SW 1271 (cell line): ENCODE measurements at regions not wholly inside any gene's neighbourhood (a gene's known extent, or its start where the extent isn't known, plus 50 kb on each side); places are given as distances from the start of the nearest gene placed in this dataset.
"Not testable (repeated sequence)": the region's sequence is repeated elsewhere in the genome, so short reads cannot be mapped to it uniquely, and the experiment has no call there.

ENCODE experiments used
- DNase-seq, 2 experiments: peaks; one replicate each; lab custom pipeline; 2025; lab: John Stamatoyannopoulos, UW

DNA sequence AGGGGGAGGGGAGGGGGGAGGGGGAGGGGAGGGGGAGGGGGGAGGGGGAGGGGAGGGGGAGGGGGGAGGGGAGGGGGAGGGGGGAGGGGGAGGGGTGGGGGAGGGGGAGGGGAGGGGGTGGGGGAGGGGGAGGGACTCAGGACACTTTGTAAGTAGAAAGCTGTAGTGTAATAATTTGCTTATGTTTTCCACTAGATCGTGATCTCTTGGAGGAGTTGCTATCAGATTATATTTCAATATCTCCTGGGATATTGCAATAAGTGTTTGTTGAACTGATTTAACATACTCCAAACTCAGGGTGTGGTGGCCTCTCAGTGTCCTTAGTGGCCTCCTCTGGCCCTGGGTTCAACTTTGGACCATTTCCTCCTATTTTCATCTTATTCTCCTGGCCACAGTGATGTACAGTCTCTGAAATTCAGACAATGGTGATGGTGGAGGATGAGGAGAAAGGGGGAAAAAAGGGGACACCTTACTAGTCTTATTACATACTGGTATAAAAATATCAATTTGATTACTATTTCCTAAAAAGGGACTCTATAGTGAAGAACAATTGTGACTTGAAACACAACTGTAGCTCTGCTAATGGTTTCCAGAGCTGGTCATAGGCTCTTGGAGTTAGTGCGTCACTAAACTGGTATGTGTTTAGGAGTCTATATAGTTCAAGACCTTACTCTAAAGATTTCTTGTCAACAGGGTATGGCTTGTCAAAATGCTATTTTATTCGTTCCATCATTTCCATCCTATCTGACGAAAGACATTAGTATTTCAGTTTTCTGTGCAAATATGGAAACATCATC is 89.6 kb downstream of the DDX1 start:
- DNase-seq = peak in 1 of 2 experiments; percentile 6

DNA sequence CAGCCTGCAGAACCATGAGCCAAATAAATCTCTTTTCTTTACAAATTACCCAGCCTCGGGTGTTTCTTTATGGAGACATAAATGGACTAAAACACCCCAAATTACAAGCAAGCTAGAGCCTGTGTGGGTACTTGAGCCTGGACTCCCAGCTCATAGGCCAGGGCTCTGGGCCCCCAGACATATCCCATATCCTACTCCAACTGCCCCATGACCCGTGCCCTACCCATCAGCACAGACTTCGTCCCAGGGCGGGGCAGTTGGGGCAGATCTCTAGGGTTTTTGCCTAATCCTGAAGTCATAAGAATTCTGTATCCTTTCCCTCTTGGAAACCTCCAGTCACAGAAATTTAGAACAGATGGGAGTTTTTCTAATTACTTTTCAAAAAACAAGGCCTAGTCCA is 90.7 kb downstream of the DDX1 start:
- DNase-seq = no peak

DNA sequence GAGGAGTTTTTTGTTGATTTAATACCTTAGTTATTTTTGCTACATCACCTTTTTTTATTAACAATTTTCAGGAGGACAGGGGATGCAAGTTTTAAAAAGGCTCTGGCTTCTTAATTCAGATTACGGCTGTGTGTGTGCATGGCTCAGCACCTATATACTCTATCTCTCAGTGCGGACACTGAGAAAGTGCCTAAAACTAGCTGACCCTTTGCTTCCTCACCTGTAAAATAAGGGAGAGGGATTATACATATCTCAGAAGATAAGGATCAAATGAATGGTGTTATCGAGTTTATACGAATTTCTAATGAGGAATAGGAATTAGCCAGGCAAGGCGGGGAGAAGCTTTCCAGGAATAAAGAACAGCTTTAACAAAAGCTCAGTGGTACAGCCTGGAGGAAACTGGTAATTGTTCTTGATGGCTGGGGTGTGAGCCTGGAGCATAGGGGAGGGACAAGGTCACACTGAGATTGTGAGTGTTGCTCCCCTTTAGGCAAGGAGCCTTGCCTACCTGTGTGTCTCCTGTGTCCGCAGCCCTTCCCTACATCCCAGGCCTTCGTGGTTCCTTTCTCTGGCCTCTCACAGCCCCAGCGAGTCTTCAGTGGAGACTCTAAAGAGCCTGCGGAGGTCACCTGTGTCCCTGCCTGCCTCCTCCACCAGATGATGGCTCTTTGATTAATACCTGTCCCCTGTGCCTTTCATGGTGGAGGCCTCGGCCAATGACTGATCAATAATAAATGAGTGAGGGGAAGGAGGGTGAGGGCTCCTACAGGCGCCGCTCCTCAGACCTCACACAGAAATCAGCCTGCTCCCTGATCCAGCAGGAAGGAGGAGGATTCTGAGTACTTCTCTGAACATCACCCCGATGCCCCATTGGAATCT is 92.7 kb downstream of the DDX1 start:
- DNase-seq = no peak

DNA sequence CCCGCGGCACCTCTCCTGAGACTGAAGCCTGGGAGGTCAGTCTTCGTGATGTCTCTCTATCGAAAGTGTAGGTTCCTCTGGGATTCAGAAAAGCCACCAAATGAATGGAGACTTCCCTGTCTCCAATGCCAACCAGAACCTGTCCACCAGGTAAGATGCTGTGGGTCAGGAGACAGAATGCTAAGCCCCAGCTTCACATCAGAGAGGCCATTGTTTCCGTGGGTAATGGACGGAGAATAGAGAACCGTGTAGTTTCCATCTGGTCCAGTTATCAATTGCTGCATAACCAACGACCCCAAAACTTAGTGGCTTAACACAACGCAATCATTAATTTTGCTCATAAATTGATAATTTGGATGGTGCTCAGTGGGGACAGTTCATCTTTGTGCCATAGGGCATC is 93.5 kb downstream of the DDX1 start:
- DNase-seq = no peak

DNA sequence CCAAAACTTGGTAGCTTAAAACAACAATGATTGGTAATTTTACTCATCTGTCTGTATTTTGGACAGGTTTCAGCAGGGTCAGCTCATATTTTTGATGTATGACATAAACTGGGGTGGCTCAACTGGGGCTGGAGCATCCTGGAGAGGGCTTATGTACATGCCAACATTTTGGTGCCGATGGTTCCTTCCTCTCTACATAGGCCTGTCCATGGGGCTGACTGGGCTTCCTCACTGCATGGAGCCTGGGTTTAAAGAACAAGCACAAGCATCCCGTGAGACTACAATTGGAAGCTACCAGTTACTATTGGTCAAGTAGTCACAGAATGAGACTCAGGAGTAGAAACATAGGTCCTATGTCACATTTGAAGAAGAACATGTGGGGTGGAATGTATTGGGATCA is 95.0 kb downstream of the DDX1 start:
- no peak for DNase-seq

DNA sequence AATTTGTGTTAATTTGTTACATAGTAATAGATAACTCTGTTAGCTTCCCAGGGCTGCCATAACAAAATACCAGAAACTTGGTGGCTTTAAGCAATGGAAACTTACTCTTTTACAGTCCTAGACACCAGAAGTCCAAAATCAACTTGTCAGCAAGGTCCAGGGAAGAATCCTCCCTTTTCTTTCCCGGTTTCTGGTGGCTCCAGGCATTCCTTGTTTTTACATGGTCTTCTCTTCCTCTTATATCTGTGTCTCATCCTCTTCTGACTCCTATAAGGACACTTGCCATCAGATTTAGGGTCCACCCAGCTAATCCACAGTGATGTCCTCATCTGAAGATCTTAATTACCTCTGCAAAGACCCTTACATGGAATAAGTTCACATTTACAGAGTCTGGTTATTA is 95.6 kb downstream of the DDX1 start:
- DNase-seq = no peak

DNA sequence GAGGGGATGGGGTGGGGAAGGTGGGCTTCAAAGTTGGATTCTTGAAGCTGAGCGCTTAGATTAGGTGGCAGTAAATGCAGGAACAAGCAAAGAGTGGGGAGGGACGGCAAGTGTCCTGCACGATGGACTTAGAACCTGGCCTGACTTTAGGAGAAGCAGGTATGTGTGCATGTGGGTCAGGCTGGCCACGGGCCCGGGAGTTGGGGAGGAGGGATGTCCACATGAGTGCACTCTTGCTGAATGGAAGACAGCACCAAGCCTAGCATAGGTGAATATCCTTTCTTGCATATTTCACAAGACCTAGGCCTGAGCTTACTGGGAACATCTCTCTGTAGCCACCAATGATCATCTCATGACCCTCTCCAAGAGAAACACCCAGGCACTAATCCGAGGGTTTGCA is 96.1 kb downstream of the DDX1 start:
- no peak for DNase-seq

DNA sequence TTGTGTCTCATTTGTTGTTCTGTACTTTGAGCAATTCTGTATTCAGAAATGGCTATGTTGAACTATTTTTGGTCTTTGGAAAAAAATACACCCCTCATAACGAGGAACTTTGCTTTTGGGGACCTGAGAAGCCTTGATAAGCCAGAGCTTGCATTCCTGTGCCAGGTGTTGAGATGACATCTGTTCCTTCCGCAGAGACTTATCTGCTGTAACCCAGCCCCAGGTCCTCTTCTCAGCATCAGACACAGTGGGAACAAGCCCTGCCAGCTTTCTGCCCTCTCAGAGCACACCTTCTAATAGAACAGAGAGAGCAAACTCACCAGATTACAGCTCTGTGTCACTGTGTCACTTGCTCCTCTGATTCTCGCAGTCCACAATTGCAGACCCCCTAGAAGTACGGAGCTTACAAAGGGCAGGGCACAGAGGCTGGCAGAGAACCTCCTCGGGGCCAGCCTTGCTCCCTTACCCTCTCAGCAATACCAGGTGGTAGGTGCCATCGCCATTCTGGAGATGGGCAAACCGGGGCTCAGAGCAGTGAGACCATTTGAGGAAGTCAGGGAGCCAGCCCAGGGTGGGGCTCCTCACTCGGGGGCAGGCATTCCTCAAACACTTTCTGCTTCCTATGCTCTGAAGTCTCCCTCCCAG is 97.4 kb downstream of the DDX1 start:
- DNase-seq = no peak

DNA sequence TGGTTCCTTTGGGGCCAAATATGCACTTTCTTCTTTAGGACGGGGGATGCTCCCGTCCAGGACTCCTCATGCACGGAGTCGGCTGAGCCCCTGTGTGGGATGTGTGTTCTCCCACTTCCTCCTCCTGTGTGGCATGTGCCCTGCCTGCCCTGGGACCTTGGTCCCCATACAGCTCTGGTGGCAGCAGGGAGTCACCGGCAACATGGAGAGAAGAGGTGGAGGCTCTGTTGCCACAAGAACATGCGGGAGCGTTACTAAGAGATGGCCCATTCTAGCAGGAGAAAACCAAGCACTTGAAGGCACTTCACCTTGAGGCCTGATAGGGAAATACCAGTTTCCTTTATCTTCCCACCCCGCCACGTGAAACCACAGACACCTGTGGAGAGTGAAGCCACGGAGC is 98.0 kb downstream of the DDX1 start:
- DNase-seq = no peak

DNA sequence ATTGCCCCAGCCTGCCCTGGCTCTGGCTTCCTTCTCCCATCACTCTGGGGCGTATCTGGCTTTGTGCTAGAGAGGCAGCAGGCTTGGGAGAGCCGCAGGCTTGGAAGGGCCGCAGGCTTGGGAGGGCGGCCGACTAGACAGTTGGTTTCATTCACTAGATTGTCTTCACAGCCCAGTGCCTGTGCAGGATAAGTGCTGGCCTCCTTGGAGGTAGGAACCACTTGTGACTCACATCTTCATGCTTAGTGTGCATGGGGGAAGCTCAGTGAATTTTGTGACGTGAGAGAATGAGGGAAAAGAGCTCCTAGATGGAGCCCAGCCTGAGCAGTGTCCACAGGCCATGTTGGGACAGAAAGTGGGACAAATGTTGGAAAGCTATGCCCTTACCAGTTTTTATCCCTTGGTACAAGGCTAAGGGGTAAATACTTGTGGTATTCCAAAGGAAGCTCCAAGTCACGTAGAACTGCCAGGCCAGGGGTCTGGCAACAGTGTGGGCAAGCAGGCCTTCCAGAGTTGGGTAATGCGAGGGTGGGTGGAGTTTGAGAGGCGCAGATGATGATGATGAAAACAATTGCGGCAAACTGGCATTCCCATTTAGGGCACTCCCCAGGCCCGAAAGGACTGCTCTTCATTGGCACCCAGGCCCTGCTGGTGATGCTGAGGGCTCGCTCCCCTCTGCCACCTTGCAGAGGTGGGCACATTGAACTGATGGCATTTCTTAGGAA is 100.1 kb downstream of the DDX1 start:
- no peak for DNase-seq

DNA sequence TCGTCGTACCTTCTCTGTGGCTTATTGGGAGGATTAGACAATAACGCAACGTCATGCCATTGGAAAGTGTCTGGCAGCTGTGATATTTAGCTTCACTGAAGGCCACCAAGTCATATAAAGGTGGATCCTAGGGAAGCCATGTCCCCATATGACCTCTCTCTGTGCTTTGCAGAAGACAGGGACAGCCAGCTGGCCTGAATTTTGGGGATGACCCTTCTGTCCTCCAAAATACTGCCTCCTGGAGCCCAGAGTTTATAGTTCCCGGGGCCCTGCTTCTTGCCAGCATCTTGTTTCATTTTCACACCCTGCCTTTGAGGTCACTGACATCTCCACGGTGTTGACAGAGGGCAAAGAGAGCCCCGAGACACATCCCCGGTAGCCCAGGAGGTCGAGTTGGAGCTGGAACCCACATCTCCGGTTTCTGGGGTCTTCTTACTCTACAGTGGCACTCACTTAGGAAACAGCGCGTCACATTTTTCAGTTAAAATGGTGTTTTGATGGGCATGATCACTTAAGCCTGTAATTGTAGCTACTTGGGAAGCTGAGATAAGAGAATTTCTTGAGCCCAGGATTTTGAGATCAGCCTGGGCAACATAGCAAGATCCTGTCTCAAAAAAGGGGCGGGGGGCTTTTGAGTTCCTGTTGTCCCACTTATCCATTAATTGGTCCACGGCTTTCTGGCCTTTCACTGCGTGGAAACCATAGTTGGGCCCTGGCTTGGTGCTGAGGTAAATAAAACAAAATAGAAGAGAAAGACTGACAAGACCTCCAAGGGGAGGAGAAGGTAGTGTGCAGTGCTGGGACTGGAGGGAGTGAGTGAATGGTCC is 101.1 kb downstream of the DDX1 start:
- DNase-seq = no peak

DNA sequence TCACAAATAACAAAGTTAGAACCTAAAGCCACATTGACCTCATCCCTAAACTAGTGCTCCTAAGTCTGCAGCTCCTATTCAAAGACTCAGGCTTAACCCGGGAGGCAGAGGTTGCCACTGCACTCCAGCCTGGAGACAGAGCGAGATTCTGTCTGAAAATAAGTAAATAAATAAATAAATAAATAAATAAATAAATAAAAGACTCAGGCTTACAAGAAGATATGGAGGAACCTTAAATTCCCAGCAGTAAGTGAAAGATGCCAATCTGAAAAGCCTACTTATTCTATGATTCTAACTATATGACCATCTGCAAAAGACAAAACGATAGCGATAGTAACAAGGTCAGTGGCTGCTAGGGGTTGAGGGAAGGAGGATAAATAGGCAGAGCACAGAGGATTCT is 101.7 kb downstream of the DDX1 start:
- DNase-seq = no peak

DNA sequence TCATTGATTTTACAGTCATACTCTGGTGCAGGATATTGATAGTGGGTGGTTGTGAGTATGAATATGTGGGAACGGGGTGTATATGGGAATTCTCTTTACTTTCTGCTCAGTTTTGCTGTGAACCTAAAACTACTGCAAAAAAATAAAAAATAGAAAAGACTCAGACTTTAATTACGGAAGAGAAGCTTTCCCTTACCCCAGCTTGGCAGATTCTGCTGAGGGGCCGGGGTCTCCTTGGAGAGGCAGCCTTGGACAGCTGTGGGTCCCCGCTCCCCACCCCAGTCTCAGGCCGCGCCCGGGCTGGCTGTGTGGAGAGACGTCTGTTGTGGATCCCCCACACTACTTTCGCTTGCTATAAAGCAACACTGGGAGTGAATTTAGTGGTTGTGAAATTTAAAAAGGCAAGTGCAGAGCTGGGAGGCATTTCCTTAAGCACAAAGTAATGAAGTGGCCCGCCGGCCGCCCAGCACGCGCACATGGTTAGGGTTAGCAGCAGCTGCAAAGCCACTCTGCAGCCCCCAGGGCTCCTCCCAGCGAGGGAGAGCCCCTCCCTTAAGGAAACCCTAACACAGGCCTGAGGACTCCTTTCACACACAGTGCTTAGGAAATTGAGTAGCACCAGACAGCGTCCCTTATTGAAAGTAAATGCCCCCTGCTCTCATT is 102.4 kb downstream of the DDX1 start:
- no peak for DNase-seq

DNA sequence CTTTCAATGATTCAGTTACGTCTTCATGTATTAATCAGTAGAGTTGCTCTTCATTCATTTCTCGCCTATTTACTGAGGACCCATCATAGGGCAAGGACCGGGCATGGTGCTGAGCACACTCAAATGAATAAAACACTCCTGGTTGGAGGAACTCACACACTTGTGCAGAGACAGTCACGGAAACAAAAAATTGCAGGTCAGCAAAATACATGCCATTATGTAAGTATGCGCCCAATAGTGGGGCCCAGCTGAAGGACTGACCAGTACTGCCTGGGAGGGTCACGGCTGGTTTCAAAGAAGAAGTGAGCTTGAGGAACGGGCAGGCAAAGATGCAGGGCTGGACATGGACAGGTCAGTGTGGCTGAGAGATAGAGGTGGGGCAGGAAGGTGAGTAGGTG is 102.9 kb downstream of the DDX1 start:
- DNase-seq = no peak

DNA sequence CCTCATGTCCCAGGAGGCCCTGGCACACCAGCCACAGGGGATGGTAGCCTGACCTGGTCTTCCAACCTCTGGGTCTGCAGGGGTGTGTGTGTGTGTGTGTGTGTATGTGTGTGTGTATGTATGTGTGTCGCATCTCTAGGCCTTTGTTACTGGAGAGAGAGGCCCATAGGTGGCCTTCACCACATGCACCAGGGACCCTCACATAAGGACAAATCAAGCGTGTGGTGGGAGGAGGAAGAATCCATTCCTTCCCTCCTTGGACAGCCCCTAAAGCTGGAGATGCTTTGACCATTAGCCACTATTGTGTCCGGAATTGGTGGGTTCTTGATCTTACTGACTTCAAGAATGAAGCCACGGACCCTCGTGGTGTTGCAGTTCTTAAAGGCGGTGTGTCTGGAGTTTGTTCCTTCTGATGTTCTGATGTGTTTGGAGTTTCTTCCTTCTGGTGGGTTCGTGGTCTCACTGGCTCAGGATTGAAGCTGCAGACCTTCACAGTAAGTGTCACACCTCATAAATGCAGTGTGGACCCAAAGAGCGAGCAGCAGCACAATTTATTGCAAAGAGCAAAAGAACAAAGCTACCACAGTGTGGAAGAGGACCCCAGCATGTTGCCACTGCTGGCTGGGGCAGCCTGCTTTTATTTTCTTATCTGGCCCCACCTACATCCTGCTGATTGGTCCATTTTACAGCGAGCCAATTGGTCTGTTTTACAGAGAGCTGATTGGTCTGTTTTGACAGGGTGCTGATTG is 104.1 kb downstream of the DDX1 start:
- DNase-seq = no peak

DNA sequence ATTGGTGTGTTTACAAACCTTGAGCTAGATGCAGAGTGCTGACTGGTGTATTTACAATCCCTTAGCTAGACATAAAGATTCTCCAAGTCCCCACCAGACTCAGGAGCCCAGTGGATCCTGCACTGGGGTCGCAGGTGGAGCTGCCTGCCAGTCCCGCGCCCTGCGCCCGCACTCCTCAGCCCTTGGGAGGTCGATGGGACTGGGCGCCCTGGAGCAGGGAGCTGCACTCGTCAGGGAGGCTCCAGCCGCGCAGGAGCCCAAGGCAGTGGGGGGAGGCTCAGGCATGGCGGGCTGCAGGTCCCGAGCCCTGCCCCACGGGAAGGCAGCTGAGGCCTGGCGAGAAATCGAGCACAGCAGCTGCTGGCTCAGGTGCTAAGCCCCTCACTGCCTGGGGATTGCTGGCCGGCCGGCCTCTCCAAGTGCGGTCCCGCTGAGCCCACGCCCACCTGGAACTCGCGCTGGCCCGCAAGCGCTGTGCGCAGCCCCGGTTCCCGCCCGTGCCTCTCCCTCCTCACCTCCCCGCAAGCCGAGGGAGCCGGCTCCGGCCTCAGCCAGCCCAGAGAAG is 105.0 kb downstream of the DDX1 start:
- not testable (repeated sequence) for DNase-seq

DNA sequence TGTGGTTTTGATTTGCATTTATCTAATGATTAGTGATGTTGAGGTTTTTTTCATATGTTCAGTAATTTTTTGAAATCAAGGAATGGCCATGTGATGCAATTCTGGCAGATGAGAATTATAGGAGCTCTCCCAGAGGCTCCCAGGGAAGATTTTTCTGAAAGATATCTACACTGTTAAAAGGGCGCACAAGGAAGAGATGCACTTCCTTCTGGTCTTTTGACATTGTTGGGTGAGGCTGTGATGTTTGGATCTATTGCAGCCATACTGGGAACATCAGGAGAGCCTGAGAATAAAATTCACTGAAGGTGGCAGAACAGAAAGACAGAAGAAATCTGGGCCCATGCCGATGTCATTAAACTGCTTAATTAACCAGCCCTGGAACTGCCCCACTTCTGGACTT is 108.5 kb downstream of the DDX1 start:
- DNase-seq = no peak

DNA sequence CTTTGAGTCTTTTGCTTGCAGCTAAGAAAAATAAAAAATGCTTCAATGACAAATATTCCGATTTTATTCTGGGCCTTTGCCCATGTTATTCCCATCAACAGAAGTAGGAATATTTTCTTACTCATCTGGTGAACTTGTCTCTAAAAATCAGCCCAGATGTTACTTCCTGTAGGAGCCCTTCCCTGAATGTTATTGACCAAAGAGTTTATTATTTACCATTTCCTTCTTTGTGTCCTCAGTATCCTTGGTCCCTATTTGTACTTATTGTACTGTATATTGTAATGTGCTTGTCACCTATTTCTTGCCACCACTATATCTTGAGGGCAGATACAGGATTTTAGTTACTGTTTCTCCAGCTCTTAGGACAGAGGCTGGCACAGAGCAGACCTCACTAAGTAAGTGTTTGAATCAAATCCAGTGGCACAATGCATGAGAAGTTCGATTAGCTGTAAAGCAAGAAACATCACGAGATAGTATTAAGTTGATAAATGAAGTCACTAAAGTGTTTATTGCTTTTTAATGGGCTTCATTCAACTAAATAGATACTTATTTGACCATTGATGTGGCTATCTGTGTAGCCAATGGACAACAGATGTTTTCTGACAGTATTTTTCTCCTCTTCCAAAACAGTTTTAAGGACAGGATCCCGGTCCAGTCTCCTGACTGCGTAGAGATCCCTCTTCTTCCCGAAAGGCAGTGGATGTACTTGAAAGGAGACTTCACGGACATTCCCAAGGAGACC is 109.1 kb downstream of the DDX1 start:
- no peak for DNase-seq

DNA sequence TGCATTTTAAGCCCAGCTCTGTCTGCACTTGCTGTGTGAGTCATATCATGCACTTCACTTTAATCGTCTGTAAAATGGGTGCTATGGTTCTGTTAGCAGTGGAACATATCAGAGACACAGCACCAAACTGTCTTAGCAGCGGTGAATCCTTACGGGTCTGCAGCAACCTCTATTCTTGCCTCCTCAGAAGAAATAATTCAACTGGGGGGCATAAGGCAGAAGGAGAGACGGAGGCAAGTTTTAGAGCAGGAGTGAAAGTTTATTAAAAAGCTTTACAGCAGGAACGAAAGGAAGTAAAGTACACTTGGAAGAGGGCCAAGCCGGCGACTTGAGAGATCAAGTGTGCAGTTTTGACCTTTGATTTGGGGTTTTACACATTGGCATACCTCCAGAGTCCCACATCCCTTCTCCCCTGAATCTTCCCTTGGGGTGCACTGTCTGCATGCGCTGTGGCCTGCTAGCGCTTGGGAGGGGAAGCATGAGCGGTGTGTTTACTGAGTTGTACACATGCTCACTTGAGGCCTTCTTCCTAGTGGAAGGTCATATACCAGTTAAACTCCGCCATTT is 109.8 kb downstream of the DDX1 start:
- no peak for DNase-seq
